ENCODE measurements at regions not wholly inside any gene's neighbourhood (a gene's known extent, or its start where the extent isn't known, plus 50 kb on each side); places are given as distances from the start of the nearest gene placed in this dataset.

- intact Hi-C loops (cut with micrococcal nuclease; ENCODE audit: unreplicated experiment), result no loop called here
- DNase-seq (ENCODE audit: low spot score), result no peak
- POLR2A ChIA-PET (ENCODE audit: low non-redundant PET), result no interaction called here
- Histone ChIP-seq H3K36me3 (ENCODE audit: insufficient read depth, low read length, poor library complexity, severe bottlenecking) (no peaks in the 10 kb centered on the region), H3K4me3 (ENCODE audit: low read depth, low read length, poor library complexity, severe bottlenecking) (no peak overlapping the region), H3K27ac (ENCODE audit: low read depth, low read length, poor library complexity, severe bottlenecking) (no peak overlapping the region), H3K4me1 (ENCODE audit: insufficient read depth, low read length, poor library complexity, severe bottlenecking) (no peaks in the 10 kb centered on the region), H3K9me3 (ENCODE audit: low read depth, low read length, poor library complexity, severe bottlenecking) (no peaks in the 10 kb centered on the region), H3K27me3 (replicated peaks; ENCODE audit: insufficient read depth, low read depth, low read length, poor library complexity) (peaks cover 5% of the 10 kb centered on the region)
- CTCF ChIA-PET, result no interaction called here
- no peak for TF ChIP-seq EZH2 (IDR thresholded peaks at IDR 0.05; ENCODE audit: borderline replicate concordance, low read depth, low read length, poor library complexity, severe bottlenecking)
- no peak for TF ChIP-seq CTCF (conservative IDR thresholded peaks at IDR 0.05; ENCODE audit: low read depth, low read length)
- BruUV-seq (replicated peaks), result no TSS peak
These were observed 631.9 kb downstream of the SLCO4C1 start for GRCh38 chr5:101664071-101664791.

GRCh38 chr5:101663543-101663942, 632.5 kb downstream of the SLCO4C1 start:
- H3K27me3 ChIP-seq (replicated peaks; ENCODE audit: insufficient read depth, low read depth, low read length, poor library complexity), result peaks cover 5% of the 10 kb centered on the region
- no peak overlapping the region for H3K4me3 ChIP-seq (ENCODE audit: low read depth, low read length, poor library complexity, severe bottlenecking)
- TF ChIP-seq EZH2 (IDR thresholded peaks at IDR 0.05; ENCODE audit: borderline replicate concordance, low read depth, low read length, poor library complexity, severe bottlenecking), result no peak
- TF ChIP-seq CTCF (conservative IDR thresholded peaks at IDR 0.05; ENCODE audit: low read depth, low read length), result no peak
- H3K27ac ChIP-seq (ENCODE audit: low read depth, low read length, poor library complexity, severe bottlenecking), result no peak overlapping the region
- no TSS peak for BruUV-seq (replicated peaks)
- ChIA-PET CTCF (no interaction called here), POLR2A (ENCODE audit: low non-redundant PET) (no interaction called here)
- DNase-seq (ENCODE audit: low spot score), result no peak
- H3K4me1 ChIP-seq (ENCODE audit: insufficient read depth, low read length, poor library complexity, severe bottlenecking), result no peaks in the 10 kb centered on the region
- intact Hi-C loops (cut with micrococcal nuclease; ENCODE audit: unreplicated experiment), result no loop called here
- no peaks in the 10 kb centered on the region for H3K36me3 ChIP-seq (ENCODE audit: insufficient read depth, low read length, poor library complexity, severe bottlenecking)
- no peaks in the 10 kb centered on the region for H3K9me3 ChIP-seq (ENCODE audit: low read depth, low read length, poor library complexity, severe bottlenecking)

- BruUV-seq (replicated peaks), result no TSS peak
- Histone ChIP-seq H3K9me3 (ENCODE audit: low read depth, low read length, poor library complexity, severe bottlenecking) (no peaks in the 10 kb centered on the region), H3K4me3 (ENCODE audit: low read depth, low read length, poor library complexity, severe bottlenecking) (no peak overlapping the region), H3K27ac (ENCODE audit: low read depth, low read length, poor library complexity, severe bottlenecking) (no peak overlapping the region), H3K27me3 (replicated peaks; ENCODE audit: insufficient read depth, low read depth, low read length, poor library complexity) (peaks cover 9% of the 10 kb centered on the region), H3K36me3 (ENCODE audit: insufficient read depth, low read length, poor library complexity, severe bottlenecking) (no peaks in the 10 kb centered on the region), H3K4me1 (ENCODE audit: insufficient read depth, low read length, poor library complexity, severe bottlenecking) (no peaks in the 10 kb centered on the region)
- POLR2A ChIA-PET (ENCODE audit: low non-redundant PET), result no interaction called here
- intact Hi-C loops (cut with micrococcal nuclease; ENCODE audit: unreplicated experiment), result no loop called here
- CTCF ChIA-PET, result no interaction called here
- no peak for TF ChIP-seq EZH2 (IDR thresholded peaks at IDR 0.05; ENCODE audit: borderline replicate concordance, low read depth, low read length, poor library complexity, severe bottlenecking)
- no peak for TF ChIP-seq CTCF (conservative IDR thresholded peaks at IDR 0.05; ENCODE audit: low read depth, low read length)
- no peak for DNase-seq (ENCODE audit: low spot score)
These were observed 633.8 kb downstream of the SLCO4C1 start for GRCh38 chr5:101662263-101662662.

Data from A673 (cell line).